Peyer's patch (tissue), 4 donors: ENCODE measurements at regions not wholly inside any gene's neighbourhood (a gene's known extent, or its start where the extent isn't known, plus 50 kb on each side); places are given as distances from the start of the nearest gene placed in this dataset.
"Not testable (repeated sequence)": the region's sequence is repeated elsewhere in the genome, so short reads cannot be mapped to it uniquely, and the experiment has no call there.

Source experiments
- DNase-seq, 3 donors: peaks; one replicate each; pipeline ENCODE4 v3.0.0-alpha.2; 2017 to 2019
- H3K27ac ChIP-seq, 4 donors: fragments of 200-600 bp; sonication (generic); one replicate each; pipeline ENCODE4 v1.5.1; 2016 to 2019
- H3K27me3 ChIP-seq, 2 donors: fragments of 200-600 bp; sonication (generic); one replicate each; pipeline ENCODE4 v1.5.1; 2019
- H3K36me3 ChIP-seq, 3 donors: fragments of 200-600 bp; sonication (generic); one replicate each; pipeline ENCODE4 v1.5.1; 2016 to 2019
- H3K4me1 ChIP-seq, 4 donors: fragments of 200-600 bp; sonication (generic); one replicate each; pipeline ENCODE4 v1.5.1; 2016 to 2019
- H3K4me3 ChIP-seq, 4 donors: fragments of 200-600 bp; sonication (generic); 1 replicate in 3 of 4; 2 replicates in 1 of 4; pipeline ENCODE4 v1.5.1; 2016 to 2019; ENCODE audit warnings: mild to moderate bottlenecking in 1 of 4
- H3K9me3 ChIP-seq, 4 donors: fragments of 200-600 bp; sonication (generic); one replicate each; pipeline ENCODE4 v1.5.1; 2016 to 2019; ENCODE audit warnings: mild to moderate bottlenecking in 1 of 4

DNA sequence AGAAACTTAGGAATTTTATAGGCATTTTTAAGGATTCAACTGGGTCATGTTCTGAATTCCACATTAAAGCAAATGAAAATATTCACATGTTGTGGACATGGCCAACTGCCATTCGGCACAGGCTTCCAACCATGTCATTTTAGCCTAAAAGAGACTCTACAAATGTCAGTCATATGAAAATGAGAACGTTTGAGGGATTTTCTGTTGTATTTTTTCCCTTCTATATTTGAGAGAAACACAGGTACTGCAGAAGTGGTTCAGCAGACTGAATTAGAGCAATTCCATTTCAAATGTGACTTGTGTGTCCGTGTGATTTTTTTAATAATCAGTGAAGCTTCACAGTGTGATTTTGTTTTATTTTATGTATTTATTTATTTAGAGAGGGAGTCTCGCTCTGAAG, 124.3 kb downstream of the TP53TG3F start:
- not testable (repeated sequence) for H3K27ac ChIP-seq, H3K36me3 ChIP-seq, H3K4me1 ChIP-seq, H3K9me3 ChIP-seq, DNase-seq, H3K4me3 ChIP-seq, H3K27me3 ChIP-seq

DNA sequence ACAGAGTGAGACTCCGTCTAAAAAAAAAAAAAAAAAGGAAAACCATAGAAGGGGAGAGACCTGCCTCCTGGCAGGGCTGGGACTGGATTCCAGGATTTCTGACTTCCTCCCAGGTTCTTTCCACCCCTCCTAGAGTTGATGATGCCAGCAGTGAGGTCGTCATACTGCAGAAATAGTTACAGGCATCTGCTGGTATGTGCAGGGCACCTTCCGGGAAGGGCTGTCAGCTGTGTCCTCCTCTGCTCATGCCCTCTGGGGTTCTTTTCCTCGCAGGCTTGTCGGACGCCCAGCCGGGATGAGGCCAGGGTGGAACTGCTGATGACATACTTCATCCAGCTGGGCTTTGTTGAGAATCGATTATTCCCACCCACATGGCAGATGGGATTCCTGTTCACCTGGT, 129.2 kb downstream of the TP53TG3F start:
- not testable (repeated sequence) for H3K27me3 ChIP-seq, H3K4me1 ChIP-seq, H3K9me3 ChIP-seq, DNase-seq, H3K36me3 ChIP-seq, H3K4me3 ChIP-seq, H3K27ac ChIP-seq

DNA sequence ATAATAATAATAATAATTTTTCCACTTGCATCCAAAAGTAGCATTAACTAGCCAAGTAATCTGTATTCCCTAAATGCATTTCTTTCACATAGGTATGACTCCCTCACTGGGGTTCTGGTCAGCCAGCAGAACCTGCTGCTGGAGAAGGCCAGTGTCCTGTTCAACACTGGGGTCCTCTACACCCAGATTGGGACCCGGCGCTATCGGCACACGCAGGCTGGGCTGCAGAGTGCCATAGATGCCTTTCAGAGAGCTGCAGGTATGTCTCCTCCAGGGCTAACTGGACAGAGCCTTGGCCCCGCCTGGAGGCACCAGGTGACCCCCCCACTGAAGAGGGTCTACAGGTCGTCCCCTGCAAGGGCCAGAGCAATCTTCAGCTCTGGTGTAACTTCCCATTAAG, 133.9 kb downstream of the TP53TG3F start:
- not testable (repeated sequence) for H3K4me1 ChIP-seq, H3K27ac ChIP-seq, H3K27me3 ChIP-seq, H3K9me3 ChIP-seq, H3K4me3 ChIP-seq, DNase-seq, H3K36me3 ChIP-seq

DNA sequence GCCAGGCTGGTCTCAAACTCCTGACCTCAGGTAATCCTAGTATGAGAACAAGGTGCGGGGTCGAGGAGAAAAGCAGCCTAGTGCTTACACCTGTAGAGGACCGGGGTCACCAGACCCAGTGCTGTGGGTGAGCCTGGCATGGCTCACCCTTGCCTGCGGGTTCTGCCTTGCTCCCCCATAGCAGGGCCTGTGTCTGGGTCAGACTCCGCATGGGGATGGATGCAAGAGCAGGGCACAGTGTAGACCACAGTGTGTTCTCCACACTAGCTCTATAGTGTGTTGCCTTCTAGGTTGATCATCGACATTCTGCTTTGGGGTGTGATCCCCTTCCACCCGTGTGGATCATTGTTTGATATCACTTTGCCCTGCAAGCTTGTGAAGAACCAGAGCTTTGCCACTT, 135.7 kb downstream of the TP53TG3F start:
- DNase-seq, H3K9me3 ChIP-seq, H3K27ac ChIP-seq, H3K4me1 ChIP-seq, H3K27me3 ChIP-seq, H3K4me3 ChIP-seq, H3K36me3 ChIP-seq: not testable (repeated sequence)

DNA sequence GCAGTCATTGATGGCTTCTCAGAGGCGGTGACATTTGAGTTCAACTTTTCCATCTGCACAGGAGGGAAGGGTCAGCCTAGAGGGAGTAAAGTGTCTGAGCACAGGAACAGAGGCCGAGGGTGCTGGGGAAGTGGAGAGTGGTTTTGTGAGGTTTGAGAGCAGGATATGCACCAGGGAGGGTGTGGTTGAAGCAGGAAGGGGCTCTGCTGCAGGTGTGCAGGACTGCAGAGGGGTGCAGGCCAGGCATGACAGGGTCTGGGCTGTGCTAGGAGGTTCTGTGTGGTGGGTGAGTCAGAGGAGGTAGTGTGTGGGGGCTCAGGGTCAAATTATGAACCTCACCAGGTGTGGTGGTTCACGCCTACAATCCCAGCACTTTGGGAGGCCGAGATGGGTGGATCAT, 141.6 kb downstream of the TP53TG3F start:
- not testable (repeated sequence) for DNase-seq, H3K9me3 ChIP-seq, H3K4me1 ChIP-seq, H3K4me3 ChIP-seq, H3K27me3 ChIP-seq, H3K27ac ChIP-seq, H3K36me3 ChIP-seq

DNA sequence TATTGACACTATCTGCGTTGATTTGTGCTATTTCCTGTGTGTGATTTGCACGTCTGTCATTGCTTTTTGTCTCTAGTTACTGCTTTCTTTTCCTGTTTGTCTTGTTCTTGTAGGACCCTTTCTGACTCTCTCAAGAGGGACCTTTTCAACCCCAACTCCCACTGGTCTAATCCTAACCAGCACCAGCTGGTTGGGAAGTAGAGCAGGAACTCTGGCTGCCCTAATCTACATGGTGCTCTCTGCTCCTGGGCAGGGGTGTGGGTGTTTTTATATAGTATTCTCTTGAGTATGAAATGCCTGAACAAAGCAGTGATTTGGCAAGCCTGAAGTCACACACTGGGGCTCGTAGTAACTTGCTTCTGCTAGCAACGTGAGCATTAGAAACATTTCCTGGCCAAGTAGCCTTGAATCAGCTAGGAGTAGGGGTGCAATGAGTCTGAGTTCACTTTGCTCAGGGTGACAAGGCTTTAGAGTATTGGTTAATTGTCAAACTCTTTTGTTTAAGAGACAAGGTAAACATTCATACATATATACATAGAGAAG, 164.2 kb downstream of the TP53TG3F start:
- H3K9me3 ChIP-seq, H3K4me3 ChIP-seq, H3K36me3 ChIP-seq, H3K4me1 ChIP-seq, H3K27ac ChIP-seq, H3K27me3 ChIP-seq, DNase-seq: not testable (repeated sequence)

DNA sequence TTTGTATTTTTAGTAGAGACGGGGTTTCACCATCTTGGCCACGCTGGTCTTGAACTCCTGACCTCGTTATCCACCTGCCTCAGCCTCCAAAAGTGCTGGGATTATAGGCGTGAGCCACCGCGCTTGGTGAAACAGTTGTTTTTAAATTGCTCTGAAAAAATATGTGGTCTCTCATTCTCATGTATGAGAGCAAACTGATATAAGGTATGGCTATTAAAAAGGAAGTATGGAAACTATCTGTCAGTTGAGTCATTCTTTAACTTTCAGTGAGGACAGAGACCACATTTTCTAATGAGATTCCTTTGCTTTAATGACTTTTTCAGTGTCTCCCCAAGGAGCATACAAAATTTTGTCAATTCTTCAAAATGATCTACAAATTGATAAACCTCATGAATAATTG, 169.5 kb downstream of the TP53TG3F start:
- not testable (repeated sequence) for H3K27me3 ChIP-seq, H3K4me3 ChIP-seq, H3K4me1 ChIP-seq, H3K36me3 ChIP-seq, DNase-seq, H3K27ac ChIP-seq, H3K9me3 ChIP-seq

DNA sequence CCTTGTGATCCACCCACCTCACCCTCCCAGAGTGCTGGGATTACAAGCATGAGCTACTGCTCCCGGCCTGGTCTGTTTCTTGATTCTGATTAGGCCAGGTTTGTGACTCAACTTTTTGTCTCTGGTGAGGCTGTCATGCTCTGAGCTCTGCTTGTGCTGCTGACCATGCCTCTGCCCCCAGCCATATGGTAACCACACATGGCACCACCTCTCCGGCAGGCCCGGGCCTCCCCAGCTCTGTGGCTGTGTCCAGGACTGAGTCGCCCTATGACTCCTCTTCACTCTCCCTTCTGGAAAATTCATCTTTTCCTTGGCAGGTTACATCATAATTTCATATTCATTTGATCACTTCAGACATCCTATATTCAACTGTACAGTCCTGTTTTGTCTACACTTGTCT, 172.3 kb downstream of the TP53TG3F start:
- DNase-seq, H3K4me3 ChIP-seq, H3K27ac ChIP-seq, H3K27me3 ChIP-seq, H3K36me3 ChIP-seq, H3K4me1 ChIP-seq, H3K9me3 ChIP-seq: not testable (repeated sequence)

DNA sequence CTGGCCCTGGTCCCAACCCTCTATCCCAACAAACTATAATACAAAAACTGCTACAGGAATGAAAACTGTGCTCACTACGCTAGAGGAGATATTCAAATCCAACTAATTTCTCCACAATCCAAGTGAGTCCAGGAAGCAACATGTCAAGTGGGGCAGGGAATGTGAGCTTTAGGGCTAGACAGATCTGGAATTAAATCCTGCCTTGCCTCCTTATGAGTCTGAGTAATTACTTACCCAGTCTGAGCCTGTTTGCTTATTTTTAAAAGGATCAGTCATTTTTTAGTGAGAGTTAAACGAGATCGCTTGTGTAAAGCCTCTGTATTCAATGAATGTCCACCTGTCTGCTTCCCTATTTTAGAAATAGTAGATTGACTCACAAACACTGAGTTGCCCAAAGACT, 174.6 kb downstream of the TP53TG3F start:
- not testable (repeated sequence) for H3K27me3 ChIP-seq, H3K27ac ChIP-seq, DNase-seq, H3K4me1 ChIP-seq, H3K36me3 ChIP-seq, H3K4me3 ChIP-seq, H3K9me3 ChIP-seq

DNA sequence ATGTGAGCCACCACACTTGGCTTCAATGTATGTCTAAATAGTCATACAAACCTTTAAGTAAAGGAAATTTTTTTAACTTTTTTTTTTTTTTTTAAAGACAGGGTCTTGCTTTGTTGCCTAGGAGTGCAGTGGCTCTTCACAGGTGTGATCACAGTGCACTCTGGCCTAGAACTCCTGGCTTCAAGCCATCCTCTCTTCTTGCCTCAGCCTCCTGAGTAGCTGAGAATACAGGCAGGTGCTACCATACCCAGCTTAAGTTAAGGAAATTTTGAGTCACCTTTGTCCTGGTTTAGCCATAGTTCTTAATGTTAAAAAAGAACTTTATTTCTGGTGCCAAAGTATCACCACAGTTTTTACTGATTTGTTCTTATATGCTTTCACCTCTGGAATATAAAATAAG, 177.3 kb downstream of the TP53TG3F start:
- H3K27me3 ChIP-seq, H3K4me1 ChIP-seq, H3K27ac ChIP-seq, DNase-seq, H3K4me3 ChIP-seq, H3K36me3 ChIP-seq, H3K9me3 ChIP-seq: not testable (repeated sequence)

DNA sequence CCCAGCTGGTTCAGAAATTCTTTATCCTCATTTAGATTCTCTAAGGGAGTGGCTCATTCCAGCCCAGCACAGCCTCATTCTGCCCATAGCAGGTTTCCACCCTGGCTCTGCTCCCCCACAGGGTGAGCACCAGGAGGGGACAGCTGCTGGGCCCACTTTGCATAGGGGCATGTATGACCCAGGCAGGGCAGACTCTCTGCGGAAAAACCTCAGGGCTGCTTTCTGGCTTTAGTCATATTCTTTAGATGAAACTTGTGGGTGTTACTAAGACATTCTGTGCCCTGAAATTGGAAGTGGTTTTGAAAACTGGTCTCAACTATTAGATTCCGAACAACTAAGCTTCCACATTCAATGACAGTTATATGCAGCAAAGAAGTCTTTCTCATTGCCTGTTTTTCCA, 183.9 kb downstream of the TP53TG3F start:
- H3K9me3 ChIP-seq, H3K4me3 ChIP-seq, H3K4me1 ChIP-seq, H3K27ac ChIP-seq, H3K36me3 ChIP-seq, H3K27me3 ChIP-seq, DNase-seq: not testable (repeated sequence)

DNA sequence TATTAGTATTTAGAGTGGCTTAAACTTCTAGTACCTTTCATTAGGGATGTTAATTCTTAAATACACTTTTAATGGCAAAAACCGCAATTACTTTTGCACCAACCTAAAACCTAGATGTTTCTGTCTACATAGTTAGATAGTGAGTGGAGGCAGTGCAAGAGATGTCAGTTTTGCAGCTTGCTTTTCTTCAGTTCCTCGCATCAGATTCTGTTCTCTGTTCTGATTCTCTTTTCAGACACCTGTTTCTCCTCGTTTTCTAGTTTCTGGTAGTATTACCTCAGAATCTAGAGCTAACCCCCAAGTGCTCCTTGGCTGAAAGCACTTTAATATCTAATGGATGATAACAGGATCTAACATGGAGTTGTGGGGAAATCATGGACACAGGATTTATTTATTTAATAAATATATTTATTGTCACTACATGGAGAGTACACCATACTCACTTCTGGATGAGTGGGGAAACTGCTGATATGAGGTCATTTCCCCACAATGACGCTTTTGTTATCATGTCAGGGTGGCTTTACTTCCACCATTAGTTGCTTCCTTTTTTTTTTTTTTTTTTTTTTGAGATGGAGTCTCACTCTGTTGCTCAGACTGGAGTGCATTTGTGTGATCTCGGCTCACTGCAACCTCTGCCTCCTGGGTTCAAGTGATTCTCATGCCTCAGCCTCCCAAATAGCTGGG, 184.4 kb downstream of the TP53TG3F start:
- H3K9me3 ChIP-seq, H3K4me1 ChIP-seq, H3K27me3 ChIP-seq, H3K27ac ChIP-seq, H3K4me3 ChIP-seq, H3K36me3 ChIP-seq, DNase-seq: not testable (repeated sequence)

DNA sequence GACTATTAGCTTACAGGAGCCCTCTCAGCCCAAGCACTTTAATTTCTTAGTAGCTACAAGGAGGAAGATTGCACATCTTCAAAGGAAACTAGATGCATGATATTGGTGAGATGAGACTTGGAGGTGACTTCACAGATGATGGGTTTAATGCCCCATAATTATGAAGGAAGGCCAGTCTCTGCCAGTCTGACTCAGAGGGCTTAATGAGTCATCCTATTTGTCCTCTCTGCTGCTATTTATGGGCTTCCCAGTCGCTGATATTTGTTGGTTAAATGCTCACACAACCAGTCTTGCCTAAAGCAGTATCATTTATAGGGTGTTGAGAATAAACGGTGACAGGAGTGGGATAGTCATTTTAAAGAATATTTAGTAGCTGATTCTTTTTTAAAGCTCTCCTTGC, 187.0 kb downstream of the TP53TG3F start:
- not testable (repeated sequence) for DNase-seq, H3K36me3 ChIP-seq, H3K27me3 ChIP-seq, H3K4me3 ChIP-seq, H3K9me3 ChIP-seq, H3K4me1 ChIP-seq, H3K27ac ChIP-seq

DNA sequence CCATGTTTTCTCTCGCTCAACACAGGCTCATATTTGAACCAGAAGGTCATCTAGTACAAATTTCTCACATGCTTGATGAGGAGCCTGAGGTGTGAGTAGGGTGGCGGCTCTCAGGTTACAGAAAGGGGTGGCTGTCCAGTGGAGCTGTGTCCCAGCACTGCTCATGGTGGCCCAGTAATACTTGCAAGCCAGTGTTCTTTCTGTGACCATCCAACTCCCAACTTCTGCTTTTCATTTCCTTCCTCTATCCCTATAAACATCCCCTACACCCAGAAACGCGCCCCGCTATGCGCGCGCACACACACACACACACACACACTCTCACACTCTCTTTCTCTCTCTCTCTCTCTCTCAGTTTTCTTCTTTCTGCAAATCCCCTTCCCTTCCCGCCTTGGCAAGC, 196.3 kb downstream of the TP53TG3F start:
- not testable (repeated sequence) for H3K9me3 ChIP-seq, H3K36me3 ChIP-seq, H3K27me3 ChIP-seq, H3K4me3 ChIP-seq, DNase-seq, H3K27ac ChIP-seq, H3K4me1 ChIP-seq

DNA sequence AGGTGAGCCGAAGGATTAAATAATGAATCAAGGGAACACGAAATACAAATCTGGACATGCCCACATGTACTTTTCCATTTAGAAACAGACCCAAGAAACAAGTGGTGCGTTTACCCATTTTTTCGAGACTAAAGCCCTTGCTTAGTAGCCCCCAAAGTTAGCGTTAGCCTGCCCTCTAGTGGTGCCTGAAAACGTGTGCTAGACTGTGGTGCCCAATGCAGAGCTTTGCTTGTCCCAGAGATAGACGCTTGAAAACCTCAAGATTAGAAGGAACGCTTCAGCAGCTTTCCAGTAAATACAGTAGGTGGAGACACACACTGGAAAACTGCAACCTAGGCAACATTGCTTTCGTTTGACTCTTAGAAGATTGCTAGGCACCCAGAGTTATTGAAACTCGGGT, 197.0 kb downstream of the TP53TG3F start:
- H3K36me3 ChIP-seq, H3K9me3 ChIP-seq, H3K4me1 ChIP-seq, H3K27me3 ChIP-seq, H3K27ac ChIP-seq, H3K4me3 ChIP-seq, DNase-seq: not testable (repeated sequence)

DNA sequence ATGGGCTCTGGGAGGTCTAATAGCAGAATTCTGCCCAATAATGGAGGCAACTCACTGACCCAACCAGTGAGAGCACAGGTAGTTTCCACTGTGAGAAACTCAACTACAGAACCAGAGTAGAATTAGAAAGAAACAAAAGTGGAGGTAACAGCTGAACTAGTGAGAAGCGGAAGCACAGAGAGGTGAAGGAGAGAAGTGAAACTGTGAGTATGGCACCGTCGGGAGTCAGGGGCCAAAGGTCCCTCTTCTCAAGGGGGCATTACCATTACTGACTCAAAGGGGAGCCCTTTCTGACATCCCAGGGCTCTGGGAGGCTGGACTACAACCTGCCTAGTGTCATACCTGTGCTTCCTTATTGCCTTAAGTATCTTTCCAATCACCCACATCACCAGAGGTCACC, 198.3 kb downstream of the TP53TG3F start:
- not testable (repeated sequence) for H3K4me3 ChIP-seq, H3K36me3 ChIP-seq, DNase-seq, H3K9me3 ChIP-seq, H3K27me3 ChIP-seq, H3K4me1 ChIP-seq, H3K27ac ChIP-seq
